ENCODE measurements at regions not wholly inside any gene's neighbourhood (a gene's known extent, or its start where the extent isn't known, plus 50 kb on each side); places are given as distances from the start of the nearest gene placed in this dataset.
A peak's percentile ranks its signal among the peaks of the same experiment; 100 is the strongest.

- Mint-ChIP-seq H3K4me1 (ENCODE audit: low read depth) (peaks cover 43% of the 10 kb centered on the region), H3K27me3 (ENCODE audit: low read depth) (no peaks in the 10 kb centered on the region), H3K4me3 (ENCODE audit: unreplicated experiment) (no peak overlapping the region), H3K36me3 (ENCODE audit: low read depth) (no peaks in the 10 kb centered on the region), H3K9me3 (ENCODE audit: low read depth) (peaks cover 10% of the 10 kb centered on the region), H3K27ac (ENCODE audit: unreplicated experiment) (no peak overlapping the region)
- DNase-seq (ENCODE audit: low spot score): no peak
- TF ChIP-seq CTCF (IDR thresholded peaks at IDR 0.05): no peak
Measured at GRCh38 chr18:61729322-61729721, 163.5 kb downstream of the RNF152 start.

GRCh38 chr18:61727241-61728193, 165.3 kb downstream of the RNF152 start:
- Mint-ChIP-seq H3K4me1 (ENCODE audit: low read depth) (peaks cover 33% of the 10 kb centered on the region), H3K27me3 (ENCODE audit: low read depth) (no peaks in the 10 kb centered on the region), H3K9me3 (ENCODE audit: low read depth) (peaks cover 10% of the 10 kb centered on the region), H3K27ac (ENCODE audit: unreplicated experiment) (peak overlapping the region; percentile 67), H3K4me3 (ENCODE audit: unreplicated experiment) (no peak overlapping the region), H3K36me3 (ENCODE audit: low read depth) (no peaks in the 10 kb centered on the region)
- no peak for DNase-seq (ENCODE audit: low spot score)
- no peak for TF ChIP-seq CTCF (IDR thresholded peaks at IDR 0.05)

- no peak for DNase-seq (ENCODE audit: low spot score)
- Mint-ChIP-seq H3K36me3 (ENCODE audit: low read depth) (no peaks in the 10 kb centered on the region), H3K27me3 (ENCODE audit: low read depth) (no peaks in the 10 kb centered on the region), H3K9me3 (ENCODE audit: low read depth) (peaks cover 10% of the 10 kb centered on the region), H3K4me1 (ENCODE audit: low read depth) (peaks cover 15% of the 10 kb centered on the region), H3K27ac (ENCODE audit: unreplicated experiment) (no peak overlapping the region), H3K4me3 (ENCODE audit: unreplicated experiment) (no peak overlapping the region)
- no peak for TF ChIP-seq CTCF (IDR thresholded peaks at IDR 0.05)
Measured at GRCh38 chr18:61724532-61724931, 168.3 kb downstream of the RNF152 start.

GRCh38 chr18:61722247-61722646, 170.6 kb downstream of the RNF152 start:
- DNase-seq (ENCODE audit: low spot score): no peak
- Mint-ChIP-seq H3K27me3 (ENCODE audit: low read depth) (no peaks in the 10 kb centered on the region), H3K36me3 (ENCODE audit: low read depth) (no peaks in the 10 kb centered on the region), H3K27ac (ENCODE audit: unreplicated experiment) (no peak overlapping the region), H3K4me1 (ENCODE audit: low read depth) (peaks cover 10% of the 10 kb centered on the region), H3K4me3 (ENCODE audit: unreplicated experiment) (no peak overlapping the region), H3K9me3 (ENCODE audit: low read depth) (peaks cover 10% of the 10 kb centered on the region)
- TF ChIP-seq CTCF (IDR thresholded peaks at IDR 0.05): no peak

GRCh38 chr18:61720496-61720895, 172.3 kb downstream of the RNF152 start:
- Mint-ChIP-seq H3K27me3 (ENCODE audit: low read depth) (no peaks in the 10 kb centered on the region), H3K4me3 (ENCODE audit: unreplicated experiment) (no peak overlapping the region), H3K4me1 (ENCODE audit: low read depth) (no peaks in the 10 kb centered on the region), H3K36me3 (ENCODE audit: low read depth) (no peaks in the 10 kb centered on the region), H3K27ac (ENCODE audit: unreplicated experiment) (no peak overlapping the region), H3K9me3 (ENCODE audit: low read depth) (peaks cover 5% of the 10 kb centered on the region)
- no peak for TF ChIP-seq CTCF (IDR thresholded peaks at IDR 0.05)
- no peak for DNase-seq (ENCODE audit: low spot score)
